A549 (cell line): ENCODE measurements at regions not wholly inside any gene's neighbourhood (a gene's known extent, or its start where the extent isn't known, plus 50 kb on each side); places are given as distances from the start of the nearest gene placed in this dataset.

Experiments
- ATAC-seq, 2 experiments: fragments of 200-7000 bp in 1 of 2; fragments of >200 bp in 1 of 2; cut with Nextera tagmentation in 1 of 2; cut with Tn5 transposase in 1 of 2; 3 replicates each; pipeline versions ENCODE4 v1.8.0 to v1.9.1; 2018 to 2020; ENCODE audit warnings: mild to moderate bottlenecking in 1 of 2, moderate library complexity in 1 of 2
- CTCF ChIA-PET: fragments of 300-600 bp; sonication (Branson Sonifier 250); formaldehyde crosslinking; extraction: SDS; loops from one replicate; lab custom pipeline; 2021; ENCODE audit warnings: antibody characterized with exemption, inconsistent platforms; lab: Yijun Ruan, JAX
- POLR2A ChIA-PET: fragments of 350-600 bp; formaldehyde crosslinking; extraction: SDS; loops from one replicate; lab custom pipeline; 2021; ENCODE audit warnings: antibody characterized with exemption, inconsistent platforms; lab: Yijun Ruan, JAX
- DNase-seq, 2 experiments: peaks; one replicate each; pipeline versions ENCODE4 v3.0.0 to v3.0.0-alpha.2; 2011 to 2016; ENCODE audit warnings: low read depth in 1 of 2, low spot score in 1 of 2
- FAIRE-seq: peaks from 2 replicates; lab custom pipeline; 2011; peaks lifted over from hg19 to GRCh38; lab: Jason Lieb, UNC
- H3K27ac ChIP-seq, 2 experiments: fragments of >200 bp; sonication (Bioruptor Twin); formaldehyde crosslinking; 3 replicates each; pipeline ENCODE4 v1.5.1; 2016 to 2017
- H3K4me1 ChIP-seq: fragments of >200 bp; sonication (Bioruptor Twin); formaldehyde crosslinking; 3 replicates; pipeline ENCODE4 v1.6.1; 2016
- H3K4me2 ChIP-seq: fragments of >200 bp; sonication (Bioruptor Twin); formaldehyde crosslinking; 3 replicates; pipeline ENCODE4 v1.6.1; 2016
- H3K4me3 ChIP-seq: fragments of >200 bp; sonication (Bioruptor Twin); formaldehyde crosslinking; 3 replicates; pipeline ENCODE4 v1.5.1; 2016
- H3K9me3 ChIP-seq: fragments of >200 bp; sonication (Bioruptor Twin); formaldehyde crosslinking; 3 replicates; pipeline ENCODE4 v1.6.1; 2016
- CBX2 ChIP-seq: fragments of 200-600 bp; sonication (generic); IDR thresholded peaks from 2 replicates; pipeline ENCODE4 v1.6.1; 2016; ENCODE audit warnings: low read depth, mild to moderate bottlenecking, borderline replicate concordance
- CHD2 ChIP-seq: fragments of 150-350 bp; IDR thresholded peaks from 2 replicates; pipeline ENCODE4 v1.6.1; 2014; ENCODE audit warnings: low read length; ENCODE audit not compliant: partially characterized antibody
- FOSL2 ChIP-seq, 2 experiments: fragments of 450-650 bp in 1 of 2; fragments of >200 bp in 1 of 2; sonication (Bioruptor Twin) in 1 of 2; formaldehyde crosslinking; IDR thresholded peaks; 2 replicates each; pipeline versions ENCODE4 v1.5.0 to v1.6.1; 2016 to 2020; ENCODE audit warnings: mild to moderate bottlenecking in 1 of 2, moderate library complexity in 1 of 2
- HOXB13 ChIP-seq: fragments of 250-450 bp; sonication (Bioruptor Pico); IDR thresholded peaks from 2 replicates; pipeline ENCODE4 v1.5.0; 2020; ENCODE audit warnings: low read depth, mild to moderate bottlenecking, moderate library complexity
- HOXB5 ChIP-seq: fragments of 250-450 bp; sonication (Bioruptor Pico); IDR thresholded peaks from 2 replicates; pipeline ENCODE4 v1.5.0; 2020; ENCODE audit warnings: mild to moderate bottlenecking, moderate library complexity
- KDM1A ChIP-seq: fragments of 200-600 bp; sonication (generic); IDR thresholded peaks from 2 replicates; pipeline ENCODE4 v1.6.1; 2016; ENCODE audit warnings: low read depth, mild to moderate bottlenecking
- MAFK ChIP-seq: fragments of 450-650 bp; IDR thresholded peaks from 2 replicates; pipeline ENCODE4 v1.6.1; 2014; ENCODE audit not compliant: partially characterized antibody
- MYC ChIP-seq: IDR thresholded peaks from 2 replicates; pipeline ENCODE4 v1.6.1; 2012; ENCODE audit warnings: mild to moderate bottlenecking, inconsistent platforms, low read length, improper control_type of control experiment, borderline replicate concordance
- NFE2L2 ChIP-seq: fragments of 150-350 bp; conservative IDR thresholded peaks from 2 replicates; pipeline ENCODE4 v1.6.1; 2014; ENCODE audit warnings: low read length
- NPAS2 ChIP-seq: fragments of 250-450 bp; sonication (Bioruptor Pico); IDR thresholded peaks from 2 replicates; pipeline ENCODE4 v1.8.0; 2022; ENCODE audit warnings: mild to moderate bottlenecking, moderate library complexity, borderline replicate concordance
- POLR2A ChIP-seq: IDR thresholded peaks from 2 replicates; pipeline ENCODE4 v1.6.1; 2012; ENCODE audit warnings: mild to moderate bottlenecking, low read length
- RAD21 ChIP-seq, 2 experiments: fragments of >200 bp in 1 of 2; sonication (Bioruptor Twin) in 1 of 2; formaldehyde crosslinking in 1 of 2; IDR thresholded peaks in 1 of 2; conservative IDR thresholded peaks in 1 of 2; 2 replicates in 1 of 2; 3 replicates in 1 of 2; pipeline ENCODE4 v1.6.1; 2012 to 2018; ENCODE audit warnings: inconsistent platforms in 1 of 2
- RARB ChIP-seq: fragments of 250-450 bp; sonication (Bioruptor Pico); IDR thresholded peaks from 2 replicates; pipeline ENCODE4 v1.8.0; 2021; ENCODE audit warnings: mild to moderate bottlenecking, moderate library complexity
- RNF2 ChIP-seq: fragments of 200-600 bp; sonication (generic); IDR thresholded peaks from 2 replicates; pipeline ENCODE4 v1.6.1; 2016; ENCODE audit warnings: low read depth, mild to moderate bottlenecking, antibody characterized with exemption, moderate library complexity, borderline replicate concordance
- SREBF2 ChIP-seq: fragments of 450-650 bp; IDR thresholded peaks from 2 replicates; pipeline ENCODE4 v1.6.1; 2014; ENCODE audit warnings: mild to moderate bottlenecking, moderate library complexity
- TP53 ChIP-seq: fragments of 250-450 bp; sonication (Bioruptor Pico); IDR thresholded peaks from 2 replicates; pipeline ENCODE4 v1.5.0; 2021; ENCODE audit warnings: mild to moderate bottlenecking, moderate library complexity
- ZC3H11A ChIP-seq: fragments of 450-650 bp; IDR thresholded peaks from 2 replicates; pipeline ENCODE4 v1.6.1; 2014; ENCODE audit warnings: antibody characterized with exemption, mild to moderate bottlenecking
- WGBS: methylation state at CpG from one replicate; pipeline ENCODE4 v1.1.6; 2017; ENCODE audit errors: missing lambda C conversion rate; 5-methylcytosine and 5-hydroxymethylcytosine counted together
- TF ChIP-seq, protein P1 (sequence below): fragments of 200-600 bp; sonication (generic); IDR thresholded peaks from 2 replicates; pipeline ENCODE4 v1.6.1; 2016; ENCODE audit warnings: antibody characterized with exemption, mild to moderate bottlenecking, moderate library complexity
- TF ChIP-seq, protein P2 (sequence below): fragments of >200 bp; sonication (Bioruptor Twin); formaldehyde crosslinking; IDR thresholded peaks from 2 replicates; pipeline ENCODE4 v1.6.1; 2016
- TF ChIP-seq, protein P3 (sequence below): fragments of >200 bp; sonication (Bioruptor Twin); formaldehyde crosslinking; IDR thresholded peaks from 3 replicates; pipeline ENCODE4 v1.5.1; 2016
- TF ChIP-seq, protein P4 (sequence below): fragments of 250-450 bp; sonication (Bioruptor Pico); IDR thresholded peaks from 2 replicates; pipeline ENCODE4 v1.5.0; 2020; ENCODE audit warnings: low read depth, mild to moderate bottlenecking, moderate library complexity
- TF ChIP-seq, protein P5 (sequence below): fragments of 250-450 bp; sonication (Bioruptor Pico); IDR thresholded peaks from 2 replicates; pipeline ENCODE4 v1.5.0; 2021; ENCODE audit warnings: mild to moderate bottlenecking, moderate library complexity, borderline replicate concordance
- TF ChIP-seq, protein P6 (sequence below): fragments of >200 bp; sonication (Bioruptor Twin); formaldehyde crosslinking; IDR thresholded peaks from 3 replicates; pipeline ENCODE4 v1.6.1; 2016

DNA sequence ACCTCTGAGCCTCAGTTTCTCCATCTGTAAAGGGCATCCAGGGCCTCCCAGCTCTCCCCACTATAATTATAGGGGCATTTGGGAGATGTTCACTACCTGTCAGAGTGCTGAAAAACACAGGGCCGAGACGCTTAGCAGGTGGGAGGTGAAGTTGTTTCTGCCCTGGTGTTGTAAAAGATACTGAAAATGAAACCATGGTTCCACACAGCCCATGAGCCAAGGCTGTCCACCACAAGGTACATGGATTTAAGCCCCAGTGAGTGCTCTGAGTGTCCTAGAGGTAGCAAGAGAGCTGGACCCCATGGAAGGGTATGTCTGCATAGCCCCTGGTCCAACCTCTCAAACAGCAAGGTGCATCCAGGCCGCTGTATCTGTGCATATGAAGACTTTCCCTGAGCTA, 137.5 kb downstream of the C5orf15 start:
- ChIA-PET POLR2A (no interaction called here), CTCF (interaction anchor here (1.2 to 1.5 kb wide), 2 partner anchors 39 to 407 kb away, joined by 4 read pairs; no protein-coding TSS in a partner anchor)
- Histone ChIP-seq H3K4me1 (no peaks in the 10 kb centered on the region), H3K4me3 (no peak overlapping the region), H3K9me3 (peaks cover 6% of the 10 kb centered on the region; the same call in 1 of the 3 replicates), H3K27ac (no peak overlapping the region), H3K4me2 (no peak overlapping the region)
- 61% methylated on average over 3 of the region's 3 CpGs for WGBS
- TF ChIP-seq HOXB5 (CRISPR knock-in tag) (no peak), MYC (no peak), ZC3H11A (no peak), CHD2 (no peak), RAD21 (conservative IDR thresholded peaks at IDR 0.05 in 1 of 2, IDR thresholded peaks at IDR 0.05 in 1 of 2) (no peak), HOXB13 (CRISPR knock-in tag) (no peak), MAFK (no peak), NFE2L2 (no peak), POLR2A (no peak), SREBF2 (no peak), RARB (no peak), FOSL2 (IDR thresholded peaks at IDR 0.05) (no peak), FOSL2 (CRISPR knock-in tag; IDR thresholded peaks at IDR 0.05) (no peak), KDM1A (no peak)
- TF ChIP-seq, protein P1, sequence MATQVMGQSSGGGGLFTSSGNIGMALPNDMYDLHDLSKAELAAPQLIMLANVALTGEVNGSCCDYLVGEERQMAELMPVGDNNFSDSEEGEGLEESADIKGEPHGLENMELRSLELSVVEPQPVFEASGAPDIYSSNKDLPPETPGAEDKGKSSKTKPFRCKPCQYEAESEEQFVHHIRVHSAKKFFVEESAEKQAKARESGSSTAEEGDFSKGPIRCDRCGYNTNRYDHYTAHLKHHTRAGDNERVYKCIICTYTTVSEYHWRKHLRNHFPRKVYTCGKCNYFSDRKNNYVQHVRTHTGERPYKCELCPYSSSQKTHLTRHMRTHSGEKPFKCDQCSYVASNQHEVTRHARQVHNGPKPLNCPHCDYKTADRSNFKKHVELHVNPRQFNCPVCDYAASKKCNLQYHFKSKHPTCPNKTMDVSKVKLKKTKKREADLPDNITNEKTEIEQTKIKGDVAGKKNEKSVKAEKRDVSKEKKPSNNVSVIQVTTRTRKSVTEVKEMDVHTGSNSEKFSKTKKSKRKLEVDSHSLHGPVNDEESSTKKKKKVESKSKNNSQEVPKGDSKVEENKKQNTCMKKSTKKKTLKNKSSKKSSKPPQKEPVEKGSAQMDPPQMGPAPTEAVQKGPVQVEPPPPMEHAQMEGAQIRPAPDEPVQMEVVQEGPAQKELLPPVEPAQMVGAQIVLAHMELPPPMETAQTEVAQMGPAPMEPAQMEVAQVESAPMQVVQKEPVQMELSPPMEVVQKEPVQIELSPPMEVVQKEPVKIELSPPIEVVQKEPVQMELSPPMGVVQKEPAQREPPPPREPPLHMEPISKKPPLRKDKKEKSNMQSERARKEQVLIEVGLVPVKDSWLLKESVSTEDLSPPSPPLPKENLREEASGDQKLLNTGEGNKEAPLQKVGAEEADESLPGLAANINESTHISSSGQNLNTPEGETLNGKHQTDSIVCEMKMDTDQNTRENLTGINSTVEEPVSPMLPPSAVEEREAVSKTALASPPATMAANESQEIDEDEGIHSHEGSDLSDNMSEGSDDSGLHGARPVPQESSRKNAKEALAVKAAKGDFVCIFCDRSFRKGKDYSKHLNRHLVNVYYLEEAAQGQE = no peak
- TF ChIP-seq, protein P2, sequence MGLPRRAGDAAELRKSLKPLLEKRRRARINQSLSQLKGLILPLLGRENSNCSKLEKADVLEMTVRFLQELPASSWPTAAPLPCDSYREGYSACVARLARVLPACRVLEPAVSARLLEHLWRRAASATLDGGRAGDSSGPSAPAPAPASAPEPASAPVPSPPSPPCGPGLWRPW = no peak
- TF ChIP-seq, protein P3, sequence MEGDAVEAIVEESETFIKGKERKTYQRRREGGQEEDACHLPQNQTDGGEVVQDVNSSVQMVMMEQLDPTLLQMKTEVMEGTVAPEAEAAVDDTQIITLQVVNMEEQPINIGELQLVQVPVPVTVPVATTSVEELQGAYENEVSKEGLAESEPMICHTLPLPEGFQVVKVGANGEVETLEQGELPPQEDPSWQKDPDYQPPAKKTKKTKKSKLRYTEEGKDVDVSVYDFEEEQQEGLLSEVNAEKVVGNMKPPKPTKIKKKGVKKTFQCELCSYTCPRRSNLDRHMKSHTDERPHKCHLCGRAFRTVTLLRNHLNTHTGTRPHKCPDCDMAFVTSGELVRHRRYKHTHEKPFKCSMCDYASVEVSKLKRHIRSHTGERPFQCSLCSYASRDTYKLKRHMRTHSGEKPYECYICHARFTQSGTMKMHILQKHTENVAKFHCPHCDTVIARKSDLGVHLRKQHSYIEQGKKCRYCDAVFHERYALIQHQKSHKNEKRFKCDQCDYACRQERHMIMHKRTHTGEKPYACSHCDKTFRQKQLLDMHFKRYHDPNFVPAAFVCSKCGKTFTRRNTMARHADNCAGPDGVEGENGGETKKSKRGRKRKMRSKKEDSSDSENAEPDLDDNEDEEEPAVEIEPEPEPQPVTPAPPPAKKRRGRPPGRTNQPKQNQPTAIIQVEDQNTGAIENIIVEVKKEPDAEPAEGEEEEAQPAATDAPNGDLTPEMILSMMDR = no peak
- TF ChIP-seq, protein P4, sequence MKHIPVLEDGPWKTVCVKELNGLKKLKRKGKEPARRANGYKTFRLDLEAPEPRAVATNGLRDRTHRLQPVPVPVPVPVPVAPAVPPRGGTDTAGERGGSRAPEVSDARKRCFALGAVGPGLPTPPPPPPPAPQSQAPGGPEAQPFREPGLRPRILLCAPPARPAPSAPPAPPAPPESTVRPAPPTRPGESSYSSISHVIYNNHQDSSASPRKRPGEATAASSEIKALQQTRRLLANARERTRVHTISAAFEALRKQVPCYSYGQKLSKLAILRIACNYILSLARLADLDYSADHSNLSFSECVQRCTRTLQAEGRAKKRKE (CRISPR knock-in tag) = no peak
- TF ChIP-seq, protein P5, sequence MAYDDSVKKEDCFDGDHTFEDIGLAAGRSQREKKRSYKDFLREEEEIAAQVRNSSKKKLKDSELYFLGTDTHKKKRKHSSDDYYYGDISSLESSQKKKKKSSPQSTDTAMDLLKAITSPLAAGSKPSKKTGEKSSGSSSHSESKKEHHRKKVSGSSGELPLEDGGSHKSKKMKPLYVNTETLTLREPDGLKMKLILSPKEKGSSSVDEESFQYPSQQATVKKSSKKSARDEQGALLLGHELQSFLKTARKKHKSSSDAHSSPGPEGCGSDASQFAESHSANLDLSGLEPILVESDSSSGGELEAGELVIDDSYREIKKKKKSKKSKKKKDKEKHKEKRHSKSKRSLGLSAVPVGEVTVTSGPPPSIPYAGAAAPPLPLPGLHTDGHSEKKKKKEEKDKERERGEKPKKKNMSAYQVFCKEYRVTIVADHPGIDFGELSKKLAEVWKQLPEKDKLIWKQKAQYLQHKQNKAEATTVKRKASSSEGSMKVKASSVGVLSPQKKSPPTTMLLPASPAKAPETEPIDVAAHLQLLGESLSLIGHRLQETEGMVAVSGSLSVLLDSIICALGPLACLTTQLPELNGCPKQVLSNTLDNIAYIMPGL (CRISPR knock-in tag) = no peak
- no peak for ATAC-seq
- no peak for FAIRE-seq
- DNase-seq = no peak

DNA sequence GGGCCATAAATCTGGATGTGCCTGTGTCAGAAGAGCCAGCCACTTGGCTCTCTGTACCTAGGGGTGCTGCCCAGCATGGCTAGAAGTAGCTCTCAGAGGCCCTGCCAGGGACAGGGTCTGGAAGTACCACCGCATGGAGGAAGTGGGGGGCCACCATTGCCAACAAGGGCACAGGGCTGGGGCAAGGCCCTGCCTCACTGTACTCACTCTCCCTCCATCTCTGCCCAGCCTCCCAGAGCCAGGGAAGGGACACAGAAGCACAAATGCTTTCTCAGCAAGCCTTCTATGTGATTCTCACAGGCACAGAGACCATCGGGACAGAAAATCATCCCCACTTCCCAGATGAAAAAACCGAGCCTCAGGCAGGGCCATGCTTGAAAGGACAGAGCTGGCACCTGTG, 138.1 kb downstream of the C5orf15 start:
- CTCF ChIA-PET = interaction anchor here (1.5 to 2.0 kb wide), 2 partner anchors 11 to 39 kb away, joined by 4 read pairs; no protein-coding TSS in a partner anchor
- Histone ChIP-seq H3K4me1 (no peaks in the 10 kb centered on the region), H3K4me3 (no peak overlapping the region), H3K9me3 (peaks cover 3% of the 10 kb centered on the region; the same call in 1 of the 3 replicates), H3K4me2 (no peak overlapping the region)
- no peak for DNase-seq
- TF ChIP-seq, protein P6, sequence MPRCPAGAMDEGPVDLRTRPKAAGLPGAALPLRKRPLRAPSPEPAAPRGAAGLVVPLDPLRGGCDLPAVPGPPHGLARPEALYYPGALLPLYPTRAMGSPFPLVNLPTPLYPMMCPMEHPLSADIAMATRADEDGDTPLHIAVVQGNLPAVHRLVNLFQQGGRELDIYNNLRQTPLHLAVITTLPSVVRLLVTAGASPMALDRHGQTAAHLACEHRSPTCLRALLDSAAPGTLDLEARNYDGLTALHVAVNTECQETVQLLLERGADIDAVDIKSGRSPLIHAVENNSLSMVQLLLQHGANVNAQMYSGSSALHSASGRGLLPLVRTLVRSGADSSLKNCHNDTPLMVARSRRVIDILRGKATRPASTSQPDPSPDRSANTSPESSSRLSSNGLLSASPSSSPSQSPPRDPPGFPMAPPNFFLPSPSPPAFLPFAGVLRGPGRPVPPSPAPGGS = no peak
- TF ChIP-seq TP53 (no peak), CBX2 (no peak), NPAS2 (no peak), RNF2 (no peak), MAFK (no peak)
- TF ChIP-seq, all 56 proteins: peak for 0
- FAIRE-seq = no peak
- ATAC-seq = 0 out of 6 replicates have a peak, but pooled peaks of 1 of the 2 experiments have one; percentile 10
- POLR2A ChIA-PET = no interaction called here
- no peak overlapping the region for H3K27ac ChIP-seq
- 66% methylated on average over 3 of the region's 3 CpGs for WGBS
